SU-DHL-6 (cell line): ENCODE measurements at regions not wholly inside any gene's neighbourhood (a gene's known extent, or its start where the extent isn't known, plus 50 kb on each side); places are given as distances from the start of the nearest gene placed in this dataset.

Experiments
- H2AFZ ChIP-seq: fragments of 200-600 bp; sonication (generic); 2 replicates; pipeline ENCODE4 v1.6.1; 2014; ENCODE audit warnings: low read depth, mild to moderate bottlenecking, moderate library complexity, mixed read lengths, antibody characterized with exemption, low read length; ENCODE audit not compliant: severe bottlenecking
- H3F3A ChIP-seq: fragments of 200-600 bp; shearing (Covaris generic); 2 replicates; pipeline ENCODE4 v1.6.0; 2016; ENCODE audit warnings: antibody characterized with exemption, mild to moderate bottlenecking; ENCODE audit not compliant: insufficient read depth
- H3K27ac ChIP-seq: fragments of 200-600 bp; sonication (generic); 2 replicates; pipeline ENCODE4 v1.5.1; 2016; ENCODE audit warnings: low read depth, mild to moderate bottlenecking, low read length, moderate library complexity, mixed read lengths
- H3K27me3 ChIP-seq: fragments of 200-600 bp; sonication (generic), shearing (Covaris generic); 2 replicates; pipeline ENCODE4 v1.6.0; 2014; ENCODE audit warnings: mild to moderate bottlenecking, low read length
- H3K36me3 ChIP-seq: fragments of 200-600 bp; sonication (generic); 2 replicates; pipeline ENCODE4 v1.6.1; 2014; ENCODE audit warnings: mild to moderate bottlenecking, low read length, mixed read lengths
- H3K4me2 ChIP-seq: fragments of 300-600, 200-600 bp; shearing (Covaris generic), sonication (generic); 2 replicates; pipeline ENCODE4 v1.6.0; 2014; ENCODE audit warnings: low read length, low read depth, mild to moderate bottlenecking; ENCODE audit not compliant: poor library complexity, severe bottlenecking
- H3K4me3 ChIP-seq: fragments of 200-600 bp; sonication (generic); 2 replicates; pipeline ENCODE4 v1.5.1; 2014; ENCODE audit warnings: antibody characterized with exemption, low read length, mild to moderate bottlenecking, mixed read lengths; ENCODE audit not compliant: insufficient read depth, poor library complexity, severe bottlenecking
- H3K79me2 ChIP-seq: fragments of 200-600 bp; sonication (generic); 2 replicates; pipeline ENCODE4 v1.6.1; 2014; ENCODE audit warnings: mild to moderate bottlenecking, low read length, moderate library complexity; ENCODE audit not compliant: insufficient read depth
- H3K9ac ChIP-seq: fragments of 200-600 bp; sonication (generic); 2 replicates; pipeline ENCODE4 v1.7.0; 2014; ENCODE audit warnings: mild to moderate bottlenecking, low read length
- H3K9me2 ChIP-seq: fragments of 200-600 bp; sonication (generic); replicated peaks from 2 replicates; pipeline ENCODE4 v1.6.1; 2014; ENCODE audit warnings: low read length; ENCODE audit not compliant: insufficient read depth
- H3K9me3 ChIP-seq: fragments of 200-600 bp; sonication (generic); 2 replicates; pipeline ENCODE4 v1.6.1; 2014; ENCODE audit warnings: low read length, mixed read lengths; ENCODE audit not compliant: insufficient read depth
- H4K20me1 ChIP-seq: fragments of 200-600 bp; sonication (generic); 2 replicates; pipeline ENCODE4 v1.6.1; 2014; ENCODE audit warnings: low read depth, mild to moderate bottlenecking, antibody characterized with exemption, low read length, moderate library complexity, mixed read lengths
- EZH2phosphoT487 ChIP-seq: fragments of 200-600 bp; sonication (generic), shearing (Covaris generic); conservative IDR thresholded peaks from 2 replicates; pipeline ENCODE4 v1.6.1; 2018; ENCODE audit warnings: mild to moderate bottlenecking, antibody characterized with exemption, low read length, moderate library complexity, mixed read lengths
- TF ChIP-seq, protein P1 (sequence below): fragments of 200-600 bp; sonication (generic); IDR thresholded peaks from one replicate; pipeline ENCODE4 v1.5.1; 2017; ENCODE audit warnings: antibody characterized with exemption, mild to moderate bottlenecking, low read length, moderate library complexity; ENCODE audit not compliant: insufficient read depth, poor library complexity, severe bottlenecking

DNA sequence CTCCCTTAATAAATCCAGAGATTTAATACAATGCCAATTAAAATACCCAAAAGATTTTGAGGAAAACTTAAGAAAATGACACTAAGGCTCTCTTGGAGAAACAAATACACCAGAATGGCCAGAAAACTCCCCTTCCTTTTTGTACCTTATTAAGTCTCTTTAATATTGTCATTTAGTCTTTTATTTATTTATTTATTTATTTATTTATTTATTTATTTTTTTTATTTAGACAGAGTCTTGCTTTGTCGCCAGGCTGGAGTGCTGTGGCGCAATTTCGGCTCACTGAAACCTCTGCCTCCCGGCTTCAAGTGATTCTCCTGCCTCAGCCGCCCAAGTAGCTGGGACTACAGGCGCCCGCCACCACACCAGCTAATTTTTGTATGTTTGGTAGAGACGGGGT is 210.6 kb downstream of the DACT1 start:
- H3K27me3 ChIP-seq, result no peaks in the 10 kb centered on the region
- no peak overlapping the region for H3K4me2 ChIP-seq
- no peak overlapping the region for H3K4me3 ChIP-seq
- H3K9ac ChIP-seq, result no peak overlapping the region
- H3K27ac ChIP-seq, result no peak overlapping the region
- no peaks in the 10 kb centered on the region for H3F3A ChIP-seq
- H3K9me2 ChIP-seq, result no peaks in the 10 kb centered on the region
- no peak for TF ChIP-seq EZH2phosphoT487
- TF ChIP-seq, protein P1, sequence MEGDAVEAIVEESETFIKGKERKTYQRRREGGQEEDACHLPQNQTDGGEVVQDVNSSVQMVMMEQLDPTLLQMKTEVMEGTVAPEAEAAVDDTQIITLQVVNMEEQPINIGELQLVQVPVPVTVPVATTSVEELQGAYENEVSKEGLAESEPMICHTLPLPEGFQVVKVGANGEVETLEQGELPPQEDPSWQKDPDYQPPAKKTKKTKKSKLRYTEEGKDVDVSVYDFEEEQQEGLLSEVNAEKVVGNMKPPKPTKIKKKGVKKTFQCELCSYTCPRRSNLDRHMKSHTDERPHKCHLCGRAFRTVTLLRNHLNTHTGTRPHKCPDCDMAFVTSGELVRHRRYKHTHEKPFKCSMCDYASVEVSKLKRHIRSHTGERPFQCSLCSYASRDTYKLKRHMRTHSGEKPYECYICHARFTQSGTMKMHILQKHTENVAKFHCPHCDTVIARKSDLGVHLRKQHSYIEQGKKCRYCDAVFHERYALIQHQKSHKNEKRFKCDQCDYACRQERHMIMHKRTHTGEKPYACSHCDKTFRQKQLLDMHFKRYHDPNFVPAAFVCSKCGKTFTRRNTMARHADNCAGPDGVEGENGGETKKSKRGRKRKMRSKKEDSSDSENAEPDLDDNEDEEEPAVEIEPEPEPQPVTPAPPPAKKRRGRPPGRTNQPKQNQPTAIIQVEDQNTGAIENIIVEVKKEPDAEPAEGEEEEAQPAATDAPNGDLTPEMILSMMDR, result no peak
- no peaks in the 10 kb centered on the region for H3K36me3 ChIP-seq
- no peaks in the 10 kb centered on the region for H4K20me1 ChIP-seq
- H2AFZ ChIP-seq, result no peak overlapping the region
- no peaks in the 10 kb centered on the region for H3K79me2 ChIP-seq
- H3K9me3 ChIP-seq, result no peaks in the 10 kb centered on the region

DNA sequence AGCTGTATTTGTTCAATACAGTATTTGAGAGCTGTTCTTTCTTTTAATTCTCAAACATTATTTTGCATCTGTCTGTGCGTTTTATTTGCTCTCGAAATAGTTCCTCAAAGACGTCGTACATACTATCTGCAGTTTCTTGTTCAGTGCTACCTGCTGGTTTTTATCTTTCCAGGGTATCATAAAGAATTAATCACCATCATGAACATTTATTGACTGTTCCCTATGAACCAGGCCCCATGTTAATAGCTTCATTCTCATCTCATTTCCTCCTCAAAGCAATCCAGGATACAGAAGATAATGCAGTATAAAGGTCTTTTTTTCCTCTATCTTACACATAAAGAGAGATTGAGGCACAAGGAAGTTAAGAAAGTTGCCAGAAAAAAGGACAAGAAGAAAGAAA is 211.8 kb downstream of the DACT1 start:
- Histone ChIP-seq H3K27me3 (no peaks in the 10 kb centered on the region), H3F3A (no peaks in the 10 kb centered on the region), H4K20me1 (no peaks in the 10 kb centered on the region), H3K27ac (no peak overlapping the region), H3K79me2 (no peaks in the 10 kb centered on the region), H3K9ac (no peak overlapping the region), H3K4me2 (no peak overlapping the region), H3K9me3 (no peaks in the 10 kb centered on the region), H3K36me3 (no peaks in the 10 kb centered on the region), H3K4me3 (no peak overlapping the region), H2AFZ (no peak overlapping the region), H3K9me2 (no peaks in the 10 kb centered on the region)
- TF ChIP-seq, protein P1, result no peak
- TF ChIP-seq EZH2phosphoT487, result no peak

DNA sequence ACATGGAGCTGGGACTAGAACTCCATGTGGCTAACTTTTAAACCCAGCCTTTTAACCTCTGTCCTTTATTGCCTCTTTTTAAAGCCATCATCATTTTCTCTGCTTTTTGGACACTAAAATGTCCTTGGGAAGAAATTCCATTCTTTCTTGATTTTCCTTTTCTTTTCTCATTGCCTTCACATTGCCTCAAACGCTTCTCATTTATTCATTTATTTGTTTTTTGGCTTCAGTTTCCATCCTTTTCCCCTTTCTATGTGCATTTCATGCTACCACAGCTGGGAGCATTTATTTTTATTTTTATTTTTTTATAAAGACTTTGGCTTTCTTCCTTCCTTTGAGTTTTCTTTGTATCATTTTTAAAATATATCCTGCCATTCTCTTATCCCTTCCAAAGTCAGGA is 212.2 kb downstream of the DACT1 start:
- Histone ChIP-seq H3F3A (no peaks in the 10 kb centered on the region), H3K9me3 (no peaks in the 10 kb centered on the region), H3K36me3 (no peaks in the 10 kb centered on the region), H3K79me2 (no peaks in the 10 kb centered on the region), H3K4me3 (no peak overlapping the region), H3K9me2 (no peaks in the 10 kb centered on the region), H3K4me2 (no peak overlapping the region), H4K20me1 (no peaks in the 10 kb centered on the region), H3K27me3 (no peaks in the 10 kb centered on the region), H2AFZ (no peak overlapping the region), H3K9ac (no peak overlapping the region), H3K27ac (no peak overlapping the region)
- TF ChIP-seq, protein P1, result no peak
- TF ChIP-seq EZH2phosphoT487, result no peak
